Mesenchymal stem cell (in vitro differentiated cells and primary cell): ENCODE measurements at regions not wholly inside any gene's neighbourhood (a gene's known extent, or its start where the extent isn't known, plus 50 kb on each side); places are given as distances from the start of the nearest gene placed in this dataset.

Experiments
- DNase-seq: peaks from one replicate; pipeline ENCODE4 v3.0.0-alpha.2; 2013
- H2AFZ ChIP-seq: one replicate; pipeline ENCODE4 v1.6.1; 2013; ENCODE audit warnings: low read depth, mild to moderate bottlenecking, control low read depth, inconsistent platforms, low read length, moderate library complexity
- H2AK5ac ChIP-seq: 2 replicates; pipeline ENCODE4 v1.6.1; 2013; ENCODE audit warnings: low read length, moderate library complexity, mild to moderate bottlenecking, inconsistent platforms; ENCODE audit not compliant: severe bottlenecking
- H2BK120ac ChIP-seq: one replicate; pipeline ENCODE4 v1.6.1; 2013; ENCODE audit warnings: low read depth, mild to moderate bottlenecking, inconsistent platforms, low read length, moderate library complexity
- H2BK12ac ChIP-seq, 2 experiments: one replicate each; pipeline ENCODE4 v1.6.1; 2013; ENCODE audit warnings: inconsistent platforms in 2 of 2, low read length in 2 of 2, mild to moderate bottlenecking in 2 of 2, moderate library complexity in 2 of 2, control low read depth in 1 of 2
- H2BK15ac ChIP-seq: one replicate; pipeline ENCODE4 v1.6.1; 2013; ENCODE audit warnings: mild to moderate bottlenecking, low read depth, inconsistent platforms; ENCODE audit not compliant: poor library complexity, severe bottlenecking
- H2BK5ac ChIP-seq: 2 replicates; pipeline ENCODE4 v1.6.1; 2013; ENCODE audit warnings: low read depth, mild to moderate bottlenecking, low read length, control low read depth, inconsistent platforms; ENCODE audit not compliant: poor library complexity, severe bottlenecking
- H3K14ac ChIP-seq, 2 experiments: one replicate each; pipeline ENCODE4 v1.6.1; 2013; ENCODE audit warnings: inconsistent platforms in 2 of 2, low read length in 2 of 2, control low read depth in 1 of 2, mild to moderate bottlenecking in 1 of 2, moderate library complexity in 1 of 2
- H3K18ac ChIP-seq, 2 experiments: one replicate each; pipeline ENCODE4 v1.6.1; 2013; ENCODE audit warnings: inconsistent platforms in 2 of 2, low read length in 2 of 2, control low read depth in 1 of 2, low read depth in 1 of 2, mild to moderate bottlenecking in 1 of 2
- H3K23ac ChIP-seq, 2 experiments: one replicate each; pipeline ENCODE4 v1.6.1; 2013; ENCODE audit warnings: inconsistent platforms in 2 of 2, low read length in 2 of 2, mild to moderate bottlenecking in 2 of 2, moderate library complexity in 2 of 2, control low read depth in 1 of 2
- H3K27ac ChIP-seq: 2 replicates; pipeline ENCODE4 v1.5.1; 2013; ENCODE audit warnings: mild to moderate bottlenecking, moderate library complexity, low read length, control low read depth, inconsistent platforms; ENCODE audit not compliant: poor library complexity, severe bottlenecking
- H3K27me3 ChIP-seq, 2 experiments: 2 replicates each; pipeline versions ENCODE4 v1.6.1 to v1.7.0; 2013; ENCODE audit warnings: low read length in 2 of 2, mild to moderate bottlenecking in 2 of 2, moderate library complexity in 2 of 2, control low read depth in 1 of 2, inconsistent platforms in 1 of 2; ENCODE audit not compliant: control insufficient read depth in 1 of 2, insufficient read depth in 1 of 2
- H3K36me3 ChIP-seq, 2 experiments: 2 replicates each; pipeline versions ENCODE4 v1.6.1 to v1.7.0; 2013; ENCODE audit warnings: low read length in 2 of 2, control low read depth in 1 of 2, inconsistent platforms in 1 of 2, low read depth in 1 of 2, mild to moderate bottlenecking in 1 of 2; ENCODE audit not compliant: insufficient read depth in 2 of 2, control insufficient read depth in 1 of 2
- H3K4ac ChIP-seq, 2 experiments: one replicate each; pipeline ENCODE4 v1.6.1; 2013; ENCODE audit warnings: inconsistent platforms in 2 of 2, low read length in 2 of 2, mild to moderate bottlenecking in 2 of 2, moderate library complexity in 2 of 2, control low read depth in 1 of 2, low read depth in 1 of 2
- H3K4me1 ChIP-seq: 2 replicates; pipeline ENCODE4 v1.6.1; 2013; ENCODE audit warnings: low read depth, low read length, control low read depth; ENCODE audit not compliant: control insufficient read depth, insufficient read depth
- H3K4me2 ChIP-seq: 2 replicates; pipeline ENCODE4 v1.6.1; 2013; ENCODE audit warnings: low read length, mild to moderate bottlenecking, inconsistent platforms; ENCODE audit not compliant: poor library complexity, severe bottlenecking
- H3K4me3 ChIP-seq, 2 experiments: 2 replicates each; pipeline versions ENCODE4 v1.5.1 to v1.7.0; 2013; ENCODE audit warnings: low read length in 2 of 2, mild to moderate bottlenecking in 2 of 2, control low read depth in 1 of 2, low read depth in 1 of 2; ENCODE audit not compliant: insufficient read depth in 1 of 2
- H3K79me1 ChIP-seq: replicated peaks from 2 replicates; pipeline ENCODE4 v1.6.1; 2013; ENCODE audit warnings: mild to moderate bottlenecking, control low read depth, low read length, inconsistent platforms; ENCODE audit not compliant: poor library complexity, severe bottlenecking
- H3K9ac ChIP-seq: 2 replicates; pipeline ENCODE4 v1.7.0; 2013; ENCODE audit warnings: mild to moderate bottlenecking, low read length, moderate library complexity
- H3K9me3 ChIP-seq: 2 replicates; pipeline ENCODE4 v1.7.0; 2013; ENCODE audit warnings: mild to moderate bottlenecking, low read length; ENCODE audit not compliant: control insufficient read depth
- H4K8ac ChIP-seq: one replicate; pipeline ENCODE4 v1.6.1; 2013; ENCODE audit warnings: inconsistent platforms, mild to moderate bottlenecking, low read length, moderate library complexity
- H4K91ac ChIP-seq: one replicate; pipeline ENCODE4 v1.6.1; 2013; ENCODE audit warnings: mild to moderate bottlenecking, low read length, inconsistent platforms
- WGBS: methylation state at CpG from one replicate; pipeline ENCODE4 v1.1.7; 2013; ENCODE audit warnings: mixed read lengths; 5-methylcytosine and 5-hydroxymethylcytosine counted together

DNA sequence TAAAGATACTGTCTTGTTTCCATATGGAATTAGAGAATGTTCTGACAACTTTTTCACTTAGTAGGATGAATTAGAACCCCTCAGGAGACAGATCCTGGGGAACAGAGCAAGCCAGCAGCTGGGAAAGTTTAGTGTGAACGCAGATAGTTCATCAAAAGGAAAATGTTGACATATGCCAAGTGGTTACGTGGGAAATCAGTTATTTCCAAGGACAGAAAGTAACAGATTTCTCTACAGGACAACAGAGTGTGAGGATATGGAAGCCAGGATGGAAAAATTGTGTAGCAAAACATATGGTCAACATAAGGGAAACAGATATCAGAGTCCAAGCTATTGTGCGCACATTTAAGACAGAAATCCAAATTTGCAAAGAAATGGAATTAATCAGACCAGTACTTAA, 419.5 kb downstream of the LRRIQ3 start:
- no peak overlapping the region for H3K4ac ChIP-seq
- H3K4me2 ChIP-seq = no peak overlapping the region
- no peak overlapping the region for H2BK15ac ChIP-seq
- no peak overlapping the region for H3K4me3 ChIP-seq
- H2AK5ac ChIP-seq = no peak overlapping the region
- H3K23ac ChIP-seq = no peak overlapping the region
- no peak for DNase-seq
- no peaks in the 10 kb centered on the region for H3K36me3 ChIP-seq
- H3K27ac ChIP-seq = no peak overlapping the region
- no peak overlapping the region for H2BK120ac ChIP-seq
- H3K9ac ChIP-seq = no peak overlapping the region
- H3K9me3 ChIP-seq = no peaks in the 10 kb centered on the region
- no peaks in the 10 kb centered on the region for H3K27me3 ChIP-seq
- 67% methylated on average over 2 of the region's 3 CpGs for WGBS
- H3K4me1 ChIP-seq = no peaks in the 10 kb centered on the region
- H4K8ac ChIP-seq = no peak overlapping the region
- no peak overlapping the region for H3K14ac ChIP-seq
- H3K18ac ChIP-seq = no peak overlapping the region
- H3K79me1 ChIP-seq = no peaks in the 10 kb centered on the region
- no peak overlapping the region for H2AFZ ChIP-seq
- no peak overlapping the region for H2BK5ac ChIP-seq
- H2BK12ac ChIP-seq = no peak overlapping the region
- H4K91ac ChIP-seq = no peak overlapping the region

DNA sequence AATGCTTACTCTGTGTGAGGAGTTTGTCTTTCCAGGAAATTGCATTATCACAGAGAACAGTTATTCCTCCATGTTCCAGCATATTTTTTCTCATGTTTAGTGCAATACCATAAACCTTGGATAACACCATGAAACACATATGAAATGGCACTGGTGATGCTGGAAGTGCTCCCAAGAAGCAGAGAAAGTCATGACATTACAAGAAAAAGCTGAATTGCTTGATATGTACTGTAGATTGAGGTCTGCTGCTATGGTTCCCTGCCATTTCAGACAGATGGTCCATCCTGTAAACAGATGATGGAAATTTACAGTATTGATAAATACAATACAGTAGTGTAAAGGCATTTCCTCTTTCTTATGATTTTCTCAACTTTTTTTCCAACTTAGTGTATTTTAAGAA, 422.1 kb downstream of the LRRIQ3 start:
- Histone ChIP-seq H3K79me1 (no peaks in the 10 kb centered on the region), H2AK5ac (no peak overlapping the region), H2AFZ (no peak overlapping the region), H3K23ac (no peak overlapping the region), H2BK12ac (no peak overlapping the region), H4K91ac (no peak overlapping the region), H3K4ac (no peak overlapping the region), H3K27me3 (no peaks in the 10 kb centered on the region), H3K9me3 (no peaks in the 10 kb centered on the region), H2BK5ac (no peak overlapping the region), H3K4me1 (no peaks in the 10 kb centered on the region), H4K8ac (no peak overlapping the region), H3K4me2 (no peak overlapping the region), H3K18ac (no peak overlapping the region), H3K14ac (no peak overlapping the region), H3K9ac (no peak overlapping the region), H3K27ac (no peak overlapping the region), H3K36me3 (no peaks in the 10 kb centered on the region), H2BK15ac (no peak overlapping the region), H3K4me3 (no peak overlapping the region), H2BK120ac (no peak overlapping the region)
- no peak for DNase-seq

DNA sequence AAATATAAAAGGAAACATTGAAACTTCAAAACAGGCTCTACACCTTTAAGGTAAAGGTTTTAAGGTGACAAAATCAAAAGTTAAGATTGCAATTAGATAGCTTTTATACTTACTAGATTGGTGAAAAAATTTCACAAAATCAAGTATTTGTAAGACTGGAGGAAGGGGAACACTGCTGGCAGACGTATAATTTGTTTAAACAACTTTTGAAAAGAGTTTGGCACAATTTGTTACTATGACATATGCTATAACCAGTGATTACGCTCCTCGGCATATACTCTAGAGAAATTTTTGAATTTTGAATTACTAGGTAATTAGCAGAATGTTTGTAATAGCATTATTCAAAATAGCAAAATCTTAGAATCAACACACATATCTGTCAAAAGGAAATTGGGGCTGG, 425.0 kb downstream of the LRRIQ3 start:
- H3K36me3 ChIP-seq = no peaks in the 10 kb centered on the region
- no peaks in the 10 kb centered on the region for H3K79me1 ChIP-seq
- H2BK15ac ChIP-seq = no peak overlapping the region
- no peak overlapping the region for H2AFZ ChIP-seq
- no peak overlapping the region for H3K4ac ChIP-seq
- no peak for DNase-seq
- no peak overlapping the region for H4K91ac ChIP-seq
- no peak overlapping the region for H2AK5ac ChIP-seq
- no peak overlapping the region for H3K4me3 ChIP-seq
- no peak overlapping the region for H2BK12ac ChIP-seq
- H3K4me1 ChIP-seq = no peaks in the 10 kb centered on the region
- 60% methylated on average over 1 of the region's 3 CpGs for WGBS
- no peaks in the 10 kb centered on the region for H3K9me3 ChIP-seq
- H3K27me3 ChIP-seq = no peaks in the 10 kb centered on the region
- no peak overlapping the region for H3K27ac ChIP-seq
- H2BK120ac ChIP-seq = no peak overlapping the region
- H3K4me2 ChIP-seq = no peak overlapping the region
- H3K18ac ChIP-seq = no peak overlapping the region
- H2BK5ac ChIP-seq = no peak overlapping the region
- no peak overlapping the region for H3K14ac ChIP-seq
- H3K9ac ChIP-seq = no peak overlapping the region
- H4K8ac ChIP-seq = no peak overlapping the region
- no peak overlapping the region for H3K23ac ChIP-seq

- no peak for DNase-seq
- WGBS = 90% methylated on average over 8 of the region's 8 CpGs
- Histone ChIP-seq H3K36me3 (no peaks in the 10 kb centered on the region), H2BK5ac (no peak overlapping the region), H4K8ac (no peak overlapping the region), H3K23ac (no peak overlapping the region), H3K27ac (no peak overlapping the region), H3K14ac (no peak overlapping the region), H2BK12ac (no peak overlapping the region), H3K18ac (no peak overlapping the region), H2BK120ac (no peak overlapping the region), H2AFZ (no peak overlapping the region), H3K4me1 (no peaks in the 10 kb centered on the region), H4K91ac (no peak overlapping the region), H3K4me2 (no peak overlapping the region), H3K27me3 (no peaks in the 10 kb centered on the region), H3K9ac (no peak overlapping the region), H3K4ac (no peak overlapping the region), H2AK5ac (no peak overlapping the region), H3K4me3 (no peak overlapping the region), H3K9me3 (no peaks in the 10 kb centered on the region), H2BK15ac (no peak overlapping the region), H3K79me1 (no peaks in the 10 kb centered on the region)
Measured at GRCh38 chr1:73771396-73771795, 426.6 kb downstream of the LRRIQ3 start.
